T-helper 2 cell treated with Interferon-gamma antibody and Interleukin-4, amounts not matched to agents 5 μg/mL and 100 μg/mL, for 36 hours (primary cell): ENCODE measurements at regions not wholly inside any gene's neighbourhood (a gene's known extent, or its start where the extent isn't known, plus 50 kb on each side); places are given as distances from the start of the nearest gene placed in this dataset.
"Not testable (repeated sequence)": the region's sequence is repeated elsewhere in the genome, so short reads cannot be mapped to it uniquely, and the experiment has no call there.

Experiments
- DNase-seq: peaks from one replicate; pipeline ENCODE4 v3.0.0; 2021; ENCODE audit warnings: low spot score
- H3K27ac Mint-ChIP-seq: one replicate; pipeline ENCODE4 v1.8.0; 2021; ENCODE audit warnings: mild to moderate bottlenecking, mixed read lengths
- H3K27me3 Mint-ChIP-seq: one replicate; pipeline ENCODE4 v1.8.0; 2021; ENCODE audit warnings: low read depth, mixed read lengths
- H3K36me3 Mint-ChIP-seq: one replicate; pipeline ENCODE4 v1.8.0; 2021; ENCODE audit warnings: low read depth, mixed read lengths
- H3K4me1 Mint-ChIP-seq: one replicate; pipeline ENCODE4 v1.8.0; 2021; ENCODE audit warnings: low read depth, mixed read lengths
- H3K4me3 Mint-ChIP-seq: one replicate; pipeline ENCODE4 v1.8.0; 2022; ENCODE audit warnings: mild to moderate bottlenecking, moderate library complexity, mixed read lengths
- H3K9me3 Mint-ChIP-seq: one replicate; pipeline ENCODE4 v1.8.0; 2021; ENCODE audit warnings: mixed read lengths

GRCh38 chr22:48302657-48303368 is 1524.9 kb downstream of the BRD1 start:
- DNase-seq = no peak
- Mint-ChIP-seq H3K9me3 (no peaks in the 10 kb centered on the region), H3K4me1 (no peaks in the 10 kb centered on the region), H3K27ac (no peak overlapping the region), H3K4me3 (no peak overlapping the region), H3K36me3 (no peaks in the 10 kb centered on the region), H3K27me3 (no peaks in the 10 kb centered on the region)

GRCh38 chr22:48301908-48302307 is 1525.8 kb downstream of the BRD1 start:
- Mint-ChIP-seq H3K4me3 (no peak overlapping the region), H3K27me3 (no peaks in the 10 kb centered on the region), H3K4me1 (no peaks in the 10 kb centered on the region), H3K27ac (no peak overlapping the region), H3K9me3 (no peaks in the 10 kb centered on the region), H3K36me3 (no peaks in the 10 kb centered on the region)
- DNase-seq = no peak

GRCh38 chr22:48301421-48301820 is 1526.3 kb downstream of the BRD1 start:
- Mint-ChIP-seq H3K4me3 (no peak overlapping the region), H3K27me3 (no peaks in the 10 kb centered on the region), H3K27ac (no peak overlapping the region), H3K36me3 (no peaks in the 10 kb centered on the region), H3K4me1 (no peaks in the 10 kb centered on the region), H3K9me3 (no peaks in the 10 kb centered on the region)
- no peak for DNase-seq

- no peak for DNase-seq
- Mint-ChIP-seq H3K27me3 (no peaks in the 10 kb centered on the region), H3K27ac (no peak overlapping the region), H3K36me3 (no peaks in the 10 kb centered on the region), H3K4me1 (no peaks in the 10 kb centered on the region), H3K4me3 (no peak overlapping the region), H3K9me3 (no peaks in the 10 kb centered on the region)
Measured at GRCh38 chr22:48300877-48301276, 1526.8 kb downstream of the BRD1 start.

GRCh38 chr22:48299801-48300200 is 1527.9 kb downstream of the BRD1 start:
- Mint-ChIP-seq H3K27ac (no peak overlapping the region), H3K4me3 (no peak overlapping the region), H3K36me3 (no peaks in the 10 kb centered on the region), H3K4me1 (no peaks in the 10 kb centered on the region), H3K27me3 (no peaks in the 10 kb centered on the region), H3K9me3 (no peaks in the 10 kb centered on the region)
- no peak for DNase-seq

GRCh38 chr22:48299124-48299523 is 1528.5 kb downstream of the BRD1 start:
- Mint-ChIP-seq H3K4me1 (no peaks in the 10 kb centered on the region), H3K27ac (no peak overlapping the region), H3K36me3 (no peaks in the 10 kb centered on the region), H3K4me3 (no peak overlapping the region), H3K27me3 (no peaks in the 10 kb centered on the region), H3K9me3 (no peaks in the 10 kb centered on the region)
- no peak for DNase-seq

- Mint-ChIP-seq H3K36me3 (no peaks in the 10 kb centered on the region), H3K27me3 (no peaks in the 10 kb centered on the region), H3K9me3 (no peaks in the 10 kb centered on the region), H3K4me3 (no peak overlapping the region), H3K4me1 (no peaks in the 10 kb centered on the region), H3K27ac (no peak overlapping the region)
- no peak for DNase-seq
Measured at GRCh38 chr22:48297296-48297695, 1530.4 kb downstream of the BRD1 start.

- DNase-seq, H3K27ac Mint-ChIP-seq, H3K4me3 Mint-ChIP-seq, H3K9me3 Mint-ChIP-seq, H3K4me1 Mint-ChIP-seq, H3K36me3 Mint-ChIP-seq, H3K27me3 Mint-ChIP-seq: not testable (repeated sequence)
Measured at GRCh38 chr22:48289954-48290353, 1527.5 kb downstream of the TBC1D22A start.

GRCh38 chr22:48288376-48288940 is 1526.0 kb downstream of the TBC1D22A start:
- Mint-ChIP-seq H3K9me3 (peaks cover 4% of the 10 kb centered on the region), H3K27me3 (no peaks in the 10 kb centered on the region), H3K4me1 (no peaks in the 10 kb centered on the region), H3K4me3 (no peak overlapping the region), H3K36me3 (no peaks in the 10 kb centered on the region), H3K27ac (no peak overlapping the region)
- DNase-seq = no peak

GRCh38 chr22:48287031-48287430 is 1524.6 kb downstream of the TBC1D22A start:
- no peak overlapping the region for H3K27ac Mint-ChIP-seq
- DNase-seq = no peak
- no peaks in the 10 kb centered on the region for H3K27me3 Mint-ChIP-seq
- H3K36me3 Mint-ChIP-seq = no peaks in the 10 kb centered on the region
- no peaks in the 10 kb centered on the region for H3K4me1 Mint-ChIP-seq
- no peak overlapping the region for H3K4me3 Mint-ChIP-seq
- H3K9me3 Mint-ChIP-seq = peaks cover 4% of the 10 kb centered on the region

- Mint-ChIP-seq H3K4me1 (no peaks in the 10 kb centered on the region), H3K27me3 (no peaks in the 10 kb centered on the region), H3K27ac (no peak overlapping the region)
Measured at GRCh38 chr22:48284671-48285070, 1522.2 kb downstream of the TBC1D22A start.

GRCh38 chr22:48282804-48283203 is 1520.4 kb downstream of the TBC1D22A start:
- Mint-ChIP-seq H3K36me3 (no peaks in the 10 kb centered on the region), H3K9me3 (no peaks in the 10 kb centered on the region), H3K27ac (no peak overlapping the region), H3K27me3 (no peaks in the 10 kb centered on the region), H3K4me1 (no peaks in the 10 kb centered on the region), H3K4me3 (no peak overlapping the region)
- DNase-seq = no peak

More at GRCh38 chr22:48284671-48285070, 1522.2 kb downstream of the TBC1D22A start:
- no peak for DNase-seq
- no peaks in the 10 kb centered on the region for H3K36me3 Mint-ChIP-seq
- H3K9me3 Mint-ChIP-seq = no peaks in the 10 kb centered on the region
- H3K4me3 Mint-ChIP-seq = no peak overlapping the region

GRCh38 chr22:48279461-48279756 is 1517.0 kb downstream of the TBC1D22A start:
- Mint-ChIP-seq H3K27me3 (no peaks in the 10 kb centered on the region), H3K4me3 (no peak overlapping the region), H3K4me1 (no peaks in the 10 kb centered on the region), H3K9me3 (no peaks in the 10 kb centered on the region), H3K27ac (no peak overlapping the region), H3K36me3 (no peaks in the 10 kb centered on the region)
- DNase-seq = no peak

GRCh38 chr22:48278620-48279460 is 1516.4 kb downstream of the TBC1D22A start:
- H3K27ac Mint-ChIP-seq = no peak overlapping the region
- no peaks in the 10 kb centered on the region for H3K9me3 Mint-ChIP-seq
- H3K27me3 Mint-ChIP-seq = no peaks in the 10 kb centered on the region
- H3K4me3 Mint-ChIP-seq = no peak overlapping the region
- no peak for DNase-seq
- H3K36me3 Mint-ChIP-seq = no peaks in the 10 kb centered on the region
- no peaks in the 10 kb centered on the region for H3K4me1 Mint-ChIP-seq
